OCI-LY3 (cell line): ENCODE measurements at regions not wholly inside any gene's neighbourhood (a gene's known extent, or its start where the extent isn't known, plus 50 kb on each side); places are given as distances from the start of the nearest gene placed in this dataset.
"Not testable (repeated sequence)": the region's sequence is repeated elsewhere in the genome, so short reads cannot be mapped to it uniquely, and the experiment has no call there.

Experiments used
- CTCF ChIP-seq: fragments of 200-600, 300-600 bp; sonication (generic); IDR thresholded peaks from 2 replicates; pipeline ENCODE4 v1.5.1; 2014; ENCODE audit warnings: antibody characterized with exemption, low read length, low read depth
- EZH2phosphoT487 ChIP-seq: fragments of 200-600 bp; shearing (Covaris generic); IDR thresholded peaks from 2 replicates; pipeline ENCODE4 v1.6.1; 2018; ENCODE audit warnings: antibody characterized with exemption, mixed run types, low read depth

DNA sequence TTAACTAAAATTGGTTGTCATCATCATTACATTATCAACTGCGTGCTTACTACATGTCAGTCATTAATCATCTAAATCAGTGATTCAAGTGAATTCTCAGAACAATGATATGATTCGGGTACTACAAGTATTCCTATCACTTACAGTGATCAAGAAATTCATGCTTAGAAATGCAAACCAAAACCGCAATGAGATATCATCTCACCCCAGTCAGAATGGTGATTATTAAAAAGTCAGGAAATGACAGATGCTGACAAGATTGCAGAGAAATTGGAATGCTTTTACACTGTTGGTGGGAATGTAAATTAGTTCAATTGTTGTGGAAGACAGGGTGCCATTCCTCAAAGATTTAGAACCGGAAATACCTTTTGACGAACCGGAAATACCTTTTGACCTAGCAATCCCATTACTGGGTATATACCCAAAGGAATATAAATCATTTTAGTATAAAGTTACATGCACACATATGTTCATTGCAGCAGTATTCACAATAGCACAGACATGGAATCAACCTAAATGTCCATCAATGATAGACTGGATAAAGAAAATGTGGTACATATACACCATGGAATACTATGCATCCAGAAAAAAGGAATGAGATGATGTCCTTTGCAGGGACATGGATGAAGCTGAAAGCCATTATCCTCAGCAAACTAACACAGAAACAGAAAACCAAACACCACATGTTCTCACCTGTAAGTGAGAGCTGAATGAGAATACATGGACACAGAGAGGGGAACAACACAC lies 124.4 kb downstream of the KCNJ2 start:
- not testable (repeated sequence) for TF ChIP-seq CTCF, EZH2phosphoT487
